ENCODE measurements at regions not wholly inside any gene's neighbourhood (a gene's known extent, or its start where the extent isn't known, plus 50 kb on each side); places are given as distances from the start of the nearest gene placed in this dataset.

- H3K9me3 ChIP-seq (ENCODE audit: control insufficient read depth, low read depth, low read length) = no peaks in the 10 kb centered on the region
- H3K4me1 ChIP-seq (ENCODE audit: control insufficient read depth, insufficient read depth, low read length) = no peaks in the 10 kb centered on the region
- no peaks in the 10 kb centered on the region for H3K27me3 ChIP-seq (ENCODE audit: control insufficient read depth, insufficient read depth, low read length)
- no peak overlapping the region for H3K4me3 ChIP-seq (ENCODE audit: low read length)
- no peak for DNase-seq
- H3K27ac ChIP-seq (ENCODE audit: low read length) = no peak overlapping the region
- H3K36me3 ChIP-seq (ENCODE audit: control insufficient read depth, insufficient read depth, low read length) = no peaks in the 10 kb centered on the region
- WGBS (ENCODE audit: insufficient coverage, low lambda C conversion rate) = 100% methylated on average over 3 of the region's 4 CpGs
Measured at GRCh38 chr10:63077800-63078199, 55.3 kb upstream of the NRBF2 start.

GRCh38 chr10:63072951-63073350 lies 60.2 kb upstream of the NRBF2 start:
- Histone ChIP-seq H3K27ac (ENCODE audit: low read length) (no peak overlapping the region), H3K4me1 (ENCODE audit: control insufficient read depth, insufficient read depth, low read length) (no peaks in the 10 kb centered on the region), H3K27me3 (ENCODE audit: control insufficient read depth, insufficient read depth, low read length) (no peaks in the 10 kb centered on the region), H3K36me3 (ENCODE audit: control insufficient read depth, insufficient read depth, low read length) (no peaks in the 10 kb centered on the region), H3K9me3 (ENCODE audit: control insufficient read depth, low read depth, low read length) (no peaks in the 10 kb centered on the region), H3K4me3 (ENCODE audit: low read length) (no peak overlapping the region)
- no peak for DNase-seq
- no CpG with 5 or more reads among the region's 11 CpGs for WGBS (ENCODE audit: insufficient coverage, low lambda C conversion rate)

DNA sequence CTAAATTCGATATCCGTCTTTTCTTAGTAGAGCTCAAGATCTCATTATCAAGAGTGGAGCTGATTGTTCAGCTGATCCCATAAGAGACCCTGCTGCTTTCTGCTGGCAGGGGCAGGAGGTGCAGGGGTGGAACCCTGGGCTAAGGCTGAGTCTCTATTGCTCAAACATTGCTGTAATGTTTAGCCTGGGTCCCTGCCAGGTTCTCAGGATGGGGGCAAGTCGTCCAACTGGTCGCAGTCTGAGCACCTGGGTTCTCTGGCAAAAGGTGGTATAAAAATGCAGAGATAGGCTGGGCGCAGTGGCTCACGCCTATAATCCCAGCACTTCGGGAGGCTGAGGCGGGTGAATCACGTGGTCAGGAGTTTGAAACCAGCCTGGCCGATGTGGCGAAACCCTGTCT lies 62.0 kb upstream of the NRBF2 start:
- Histone ChIP-seq H3K27ac (ENCODE audit: low read length) (no peak overlapping the region), H3K4me3 (ENCODE audit: low read length) (no peak overlapping the region), H3K27me3 (ENCODE audit: control insufficient read depth, insufficient read depth, low read length) (no peaks in the 10 kb centered on the region), H3K9me3 (ENCODE audit: control insufficient read depth, low read depth, low read length) (no peaks in the 10 kb centered on the region), H3K36me3 (ENCODE audit: control insufficient read depth, insufficient read depth, low read length) (no peaks in the 10 kb centered on the region), H3K4me1 (ENCODE audit: control insufficient read depth, insufficient read depth, low read length) (no peaks in the 10 kb centered on the region)
- no peak for DNase-seq
- no CpG with 5 or more reads among the region's 11 CpGs for WGBS (ENCODE audit: insufficient coverage, low lambda C conversion rate)

DNA sequence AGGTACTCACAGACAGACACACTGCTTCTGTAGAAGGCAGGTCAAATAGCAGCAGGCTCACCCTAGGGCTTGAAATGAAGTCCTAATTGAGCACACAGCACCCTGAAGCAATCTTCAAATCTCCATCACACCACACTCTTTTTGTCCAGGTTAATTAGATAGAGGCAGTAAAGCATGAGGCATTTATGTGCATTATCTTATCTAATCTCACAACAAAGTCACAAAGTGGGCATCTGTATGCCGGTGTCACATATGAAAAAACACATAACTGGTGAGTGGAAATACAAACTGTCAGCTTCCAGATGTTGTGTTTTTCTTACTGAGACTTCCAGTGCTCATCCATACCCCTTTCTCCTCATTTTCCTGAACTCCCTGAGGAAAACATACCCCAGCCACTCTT lies 63.8 kb upstream of the NRBF2 start:
- Histone ChIP-seq H3K27me3 (ENCODE audit: control insufficient read depth, insufficient read depth, low read length) (no peaks in the 10 kb centered on the region), H3K4me3 (ENCODE audit: low read length) (no peak overlapping the region), H3K27ac (ENCODE audit: low read length) (no peak overlapping the region), H3K9me3 (ENCODE audit: control insufficient read depth, low read depth, low read length) (no peaks in the 10 kb centered on the region), H3K36me3 (ENCODE audit: control insufficient read depth, insufficient read depth, low read length) (no peaks in the 10 kb centered on the region), H3K4me1 (ENCODE audit: control insufficient read depth, insufficient read depth, low read length) (no peaks in the 10 kb centered on the region)
- no CpG with 5 or more reads among the region's 1 CpG for WGBS (ENCODE audit: insufficient coverage, low lambda C conversion rate)
- no peak for DNase-seq

- no peaks in the 10 kb centered on the region for H3K36me3 ChIP-seq (ENCODE audit: control insufficient read depth, insufficient read depth, low read length)
- H3K9me3 ChIP-seq (ENCODE audit: control insufficient read depth, low read depth, low read length) = no peaks in the 10 kb centered on the region
- H3K4me3 ChIP-seq (ENCODE audit: low read length) = no peak overlapping the region
- no peaks in the 10 kb centered on the region for H3K4me1 ChIP-seq (ENCODE audit: control insufficient read depth, insufficient read depth, low read length)
- H3K27me3 ChIP-seq (ENCODE audit: control insufficient read depth, insufficient read depth, low read length) = no peaks in the 10 kb centered on the region
- DNase-seq = no peak
- WGBS (ENCODE audit: insufficient coverage, low lambda C conversion rate) = 92% methylated on average over 2 of the region's 7 CpGs
- no peak overlapping the region for H3K27ac ChIP-seq (ENCODE audit: low read length)
Measured at GRCh38 chr10:63068246-63068645, 64.9 kb upstream of the NRBF2 start.

GRCh38 chr10:63066606-63067005 lies 66.5 kb upstream of the NRBF2 start:
- no peak for DNase-seq
- Histone ChIP-seq H3K36me3 (ENCODE audit: control insufficient read depth, insufficient read depth, low read length) (no peaks in the 10 kb centered on the region), H3K27me3 (ENCODE audit: control insufficient read depth, insufficient read depth, low read length) (no peaks in the 10 kb centered on the region), H3K27ac (ENCODE audit: low read length) (no peak overlapping the region), H3K9me3 (ENCODE audit: control insufficient read depth, low read depth, low read length) (no peaks in the 10 kb centered on the region), H3K4me3 (ENCODE audit: low read length) (no peak overlapping the region), H3K4me1 (ENCODE audit: control insufficient read depth, insufficient read depth, low read length) (no peaks in the 10 kb centered on the region)
- 100% methylated on average over 1 of the region's 5 CpGs for WGBS (ENCODE audit: insufficient coverage, low lambda C conversion rate)

DNA sequence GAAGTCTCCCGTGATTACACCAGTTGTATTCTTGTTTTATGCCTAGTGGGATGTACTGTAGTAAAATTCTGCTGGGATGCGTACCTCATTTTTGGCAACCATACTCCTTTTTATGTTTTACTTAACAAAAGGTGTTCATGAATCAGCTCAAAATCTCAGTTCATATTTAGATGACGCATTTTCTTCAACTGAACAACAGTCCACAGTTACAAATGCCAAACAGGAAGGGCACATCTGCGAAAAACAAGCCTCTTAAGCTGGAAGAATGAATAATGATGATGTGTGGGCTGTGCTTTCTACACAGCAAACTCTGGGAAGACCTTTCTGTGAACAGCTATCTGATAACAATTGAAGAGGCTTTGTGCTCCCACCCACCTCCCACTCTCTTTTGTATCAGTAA lies 68.4 kb upstream of the NRBF2 start:
- WGBS (ENCODE audit: insufficient coverage, low lambda C conversion rate) = 40% methylated on average over 1 of the region's 4 CpGs
- H3K9me3 ChIP-seq (ENCODE audit: control insufficient read depth, low read depth, low read length) = no peaks in the 10 kb centered on the region
- no peaks in the 10 kb centered on the region for H3K36me3 ChIP-seq (ENCODE audit: control insufficient read depth, insufficient read depth, low read length)
- H3K27me3 ChIP-seq (ENCODE audit: control insufficient read depth, insufficient read depth, low read length) = no peaks in the 10 kb centered on the region
- DNase-seq = no peak
- no peak overlapping the region for H3K27ac ChIP-seq (ENCODE audit: low read length)
- H3K4me3 ChIP-seq (ENCODE audit: low read length) = no peak overlapping the region
- H3K4me1 ChIP-seq (ENCODE audit: control insufficient read depth, insufficient read depth, low read length) = no peaks in the 10 kb centered on the region

- no peaks in the 10 kb centered on the region for H3K4me1 ChIP-seq (ENCODE audit: control insufficient read depth, insufficient read depth, low read length)
- H3K4me3 ChIP-seq (ENCODE audit: low read length) = no peak overlapping the region
- H3K27ac ChIP-seq (ENCODE audit: low read length) = no peak overlapping the region
- H3K27me3 ChIP-seq (ENCODE audit: control insufficient read depth, insufficient read depth, low read length) = no peaks in the 10 kb centered on the region
- no peak for DNase-seq
- no peaks in the 10 kb centered on the region for H3K36me3 ChIP-seq (ENCODE audit: control insufficient read depth, insufficient read depth, low read length)
- no peaks in the 10 kb centered on the region for H3K9me3 ChIP-seq (ENCODE audit: control insufficient read depth, low read depth, low read length)
Measured at GRCh38 chr10:63058236-63058635, 74.9 kb upstream of the NRBF2 start.

DNA sequence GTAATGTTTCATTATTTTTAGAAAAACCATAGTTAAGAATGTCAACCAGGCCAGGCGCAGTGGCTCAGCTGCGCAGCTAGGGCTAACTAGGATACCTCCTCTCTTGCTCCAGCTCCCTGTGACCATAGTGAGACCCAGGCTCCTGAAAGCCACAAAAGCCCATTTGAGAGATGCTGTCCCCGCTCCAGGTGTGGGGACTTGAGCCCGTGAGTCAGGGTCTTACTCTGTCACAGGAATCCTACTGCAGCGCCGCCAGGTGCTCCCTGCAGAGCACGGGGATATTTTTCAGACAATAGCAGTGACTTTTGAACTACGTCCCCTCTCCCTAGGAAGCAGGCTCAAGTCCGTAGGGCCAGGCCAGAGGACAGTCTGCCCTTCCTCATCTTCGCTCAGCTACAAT lies 75.6 kb upstream of the NRBF2 start:
- Histone ChIP-seq H3K27ac (ENCODE audit: low read length) (no peak overlapping the region), H3K4me1 (ENCODE audit: control insufficient read depth, insufficient read depth, low read length) (no peaks in the 10 kb centered on the region), H3K27me3 (ENCODE audit: control insufficient read depth, insufficient read depth, low read length) (no peaks in the 10 kb centered on the region), H3K4me3 (ENCODE audit: low read length) (no peak overlapping the region), H3K9me3 (ENCODE audit: control insufficient read depth, low read depth, low read length) (no peaks in the 10 kb centered on the region), H3K36me3 (ENCODE audit: control insufficient read depth, insufficient read depth, low read length) (no peaks in the 10 kb centered on the region)
- WGBS (ENCODE audit: insufficient coverage, low lambda C conversion rate) = 29% methylated on average over 3 of the region's 10 CpGs
- no peak for DNase-seq

DNA sequence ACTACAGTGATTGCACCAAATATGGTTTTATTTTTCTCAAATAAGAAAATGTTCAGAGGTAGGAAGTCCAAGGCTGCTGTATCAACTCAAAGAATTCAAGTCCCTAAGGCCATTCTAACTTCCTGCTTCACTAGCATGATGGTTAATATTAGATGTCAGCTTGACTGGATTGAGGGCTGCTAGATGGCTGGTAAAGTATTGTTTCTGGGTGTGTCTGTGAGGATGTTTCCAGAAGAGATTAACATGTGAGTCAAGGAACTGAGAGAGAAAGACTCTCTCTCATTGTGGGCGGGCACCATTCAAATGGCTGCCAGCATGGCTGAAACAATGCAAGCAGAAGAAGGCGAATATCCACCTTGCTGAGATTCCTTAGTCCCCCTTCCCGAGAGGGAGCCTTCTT lies 77.4 kb upstream of the NRBF2 start:
- no CpG with 5 or more reads among the region's 3 CpGs for WGBS (ENCODE audit: insufficient coverage, low lambda C conversion rate)
- Histone ChIP-seq H3K27me3 (ENCODE audit: control insufficient read depth, insufficient read depth, low read length) (no peaks in the 10 kb centered on the region), H3K36me3 (ENCODE audit: control insufficient read depth, insufficient read depth, low read length) (no peaks in the 10 kb centered on the region), H3K4me1 (ENCODE audit: control insufficient read depth, insufficient read depth, low read length) (no peaks in the 10 kb centered on the region), H3K9me3 (ENCODE audit: control insufficient read depth, low read depth, low read length) (no peaks in the 10 kb centered on the region), H3K4me3 (ENCODE audit: low read length) (no peak overlapping the region), H3K27ac (ENCODE audit: low read length) (no peak overlapping the region)
- no peak for DNase-seq

DNA sequence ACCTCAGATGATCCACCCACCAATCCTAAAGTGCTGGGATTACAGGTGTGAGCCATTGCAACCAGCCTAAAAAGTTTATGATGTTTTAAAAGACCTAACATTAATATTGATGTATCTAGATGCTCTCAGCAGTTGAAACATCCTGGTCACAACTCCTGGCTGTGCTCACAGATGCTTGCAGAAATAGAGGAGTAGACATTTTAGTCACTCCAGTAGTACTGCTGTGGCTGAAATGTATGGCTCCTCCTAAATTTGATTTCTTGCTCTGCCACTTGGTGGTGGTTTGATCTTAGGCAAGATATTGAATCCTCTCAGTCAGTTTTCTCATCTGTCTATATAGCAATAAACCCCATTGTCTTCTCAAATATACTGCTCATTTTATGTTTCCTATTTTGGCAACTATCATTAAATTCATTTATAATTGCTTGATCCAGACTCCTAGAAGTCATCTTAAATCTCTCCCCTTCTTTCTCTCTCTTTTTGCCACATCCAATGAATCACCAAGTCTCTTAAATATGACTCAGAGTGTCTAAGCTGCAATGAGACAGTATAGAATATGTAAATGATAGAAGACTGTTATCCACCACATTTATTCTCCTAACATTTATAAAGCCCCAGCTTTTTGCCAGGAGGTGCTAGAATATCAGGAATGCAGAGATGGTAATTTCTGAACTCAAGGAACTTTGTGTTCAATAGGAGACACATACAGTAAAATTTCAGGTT lies 78.1 kb upstream of the NRBF2 start:
- H3K9me3 ChIP-seq (ENCODE audit: control insufficient read depth, low read depth, low read length) = no peaks in the 10 kb centered on the region

More for the DNA sequence above, 78.1 kb upstream of the NRBF2 start:
- Histone ChIP-seq H3K27me3 (ENCODE audit: control insufficient read depth, insufficient read depth, low read length) (no peaks in the 10 kb centered on the region), H3K4me1 (ENCODE audit: control insufficient read depth, insufficient read depth, low read length) (no peaks in the 10 kb centered on the region), H3K27ac (ENCODE audit: low read length) (no peak overlapping the region), H3K4me3 (ENCODE audit: low read length) (no peak overlapping the region), H3K36me3 (ENCODE audit: control insufficient read depth, insufficient read depth, low read length) (no peaks in the 10 kb centered on the region)
- DNase-seq = no peak

All from large intestine (tissue), 3 donors.